Gastroesophageal sphincter (tissue), 4 donors: ENCODE measurements at regions not wholly inside any gene's neighbourhood (a gene's known extent, or its start where the extent isn't known, plus 50 kb on each side); places are given as distances from the start of the nearest gene placed in this dataset.

Experiments used
- ATAC-seq: fragments of 150-250 bp; one replicate; pipeline ENCODE4 v1.9.1; 2016; ENCODE audit warnings: mild to moderate bottlenecking, moderate library complexity
- H3K27ac ChIP-seq, 4 donors: fragments of 200-600 bp; sonication (generic) in 3 of 4; 1 replicate in 3 of 4; 2 replicates in 1 of 4; pipeline ENCODE4 v1.5.1; 2016 to 2019
- H3K27me3 ChIP-seq: fragments of 200-600 bp; sonication (generic); one replicate; pipeline ENCODE4 v1.5.1; 2019
- H3K36me3 ChIP-seq, 2 donors: fragments of 200-600 bp; sonication (generic); one replicate each; pipeline ENCODE4 v1.5.1; 2019; ENCODE audit warnings: control low read depth in 1 of 2
- H3K4me1 ChIP-seq, 3 donors: fragments of 200-600 bp; sonication (generic); 1 replicate in 2 of 3; 2 replicates in 1 of 3; pipeline ENCODE4 v1.5.1; 2016 to 2019; ENCODE audit warnings: control low read depth in 2 of 3
- H3K4me3 ChIP-seq, 2 donors: fragments of 200-600 bp; sonication (generic); one replicate each; pipeline ENCODE4 v1.5.1; 2019; ENCODE audit warnings: mild to moderate bottlenecking in 1 of 2, moderate library complexity in 1 of 2
- H3K9me3 ChIP-seq, 3 donors: fragments of 200-600 bp; sonication (generic); one replicate each; pipeline ENCODE4 v1.5.1; 2017 to 2019; ENCODE audit warnings: control low read depth in 2 of 3
- EP300 ChIP-seq: sonication (generic); formaldehyde crosslinking; IDR thresholded peaks from one replicate; pipeline ENCODE4 v1.6.1; 2017; ENCODE audit warnings: antibody characterized with exemption, mild to moderate bottlenecking
- POLR2A ChIP-seq, 2 donors: fragments of 450-650 bp; IDR thresholded peaks; one replicate each; pipeline ENCODE4 v1.6.1; 2017; ENCODE audit warnings: antibody characterized with exemption in 2 of 2, mild to moderate bottlenecking in 2 of 2, moderate library complexity in 1 of 2
- POLR2AphosphoS5 ChIP-seq: sonication (generic); formaldehyde crosslinking; IDR thresholded peaks from one replicate; pipeline ENCODE4 v1.6.1; 2017; ENCODE audit warnings: antibody characterized with exemption
- WGBS, 2 donors: methylation state at CpG; one replicate each; pipeline ENCODE4 v1.1.5; 2018; ENCODE audit warnings: low coverage in 1 of 2; 5-methylcytosine and 5-hydroxymethylcytosine counted together
- TF ChIP-seq, protein P1 (sequence below), 4 experiments: fragments of 200-600 bp in 2 of 4; fragments of 450-650 bp in 2 of 4; sonication (generic) in 1 of 4; IDR thresholded peaks; one replicate each; pipeline ENCODE4 v1.5.1; 2017 to 2019; ENCODE audit warnings: antibody characterized with exemption in 4 of 4, mild to moderate bottlenecking in 2 of 4, moderate library complexity in 2 of 4

DNA sequence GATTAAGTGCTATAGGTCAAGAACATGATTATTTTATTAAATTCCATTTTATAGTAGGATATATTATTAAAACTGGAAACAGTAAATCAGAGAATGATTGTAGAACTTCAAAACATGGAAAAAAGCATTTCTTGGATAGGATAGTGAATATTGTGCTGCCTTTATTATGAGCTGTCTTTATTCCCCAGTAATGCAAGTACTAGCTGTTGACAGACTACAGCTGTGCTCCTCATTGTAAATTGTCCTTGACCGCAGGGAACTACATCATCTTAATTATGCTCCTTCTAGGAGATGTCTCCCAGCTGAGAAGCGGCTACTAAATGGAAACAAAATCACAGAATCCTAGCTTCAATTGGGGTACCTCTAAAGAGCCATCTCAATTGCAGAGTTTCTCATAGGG, 1457.2 kb upstream of the PCDH7 start:
- 59 to 61% methylated on average over 2 of the region's 2 CpGs for WGBS, 2 donors
- Histone ChIP-seq H3K4me3 (no peak overlapping the region), H3K36me3 (no peaks in the 10 kb centered on the region), H3K27me3 (no peaks in the 10 kb centered on the region), H3K4me1 (no peaks in the 10 kb centered on the region), H3K9me3 (no peaks in the 10 kb centered on the region), H3K27ac (no peak overlapping the region)
- TF ChIP-seq, protein P1, sequence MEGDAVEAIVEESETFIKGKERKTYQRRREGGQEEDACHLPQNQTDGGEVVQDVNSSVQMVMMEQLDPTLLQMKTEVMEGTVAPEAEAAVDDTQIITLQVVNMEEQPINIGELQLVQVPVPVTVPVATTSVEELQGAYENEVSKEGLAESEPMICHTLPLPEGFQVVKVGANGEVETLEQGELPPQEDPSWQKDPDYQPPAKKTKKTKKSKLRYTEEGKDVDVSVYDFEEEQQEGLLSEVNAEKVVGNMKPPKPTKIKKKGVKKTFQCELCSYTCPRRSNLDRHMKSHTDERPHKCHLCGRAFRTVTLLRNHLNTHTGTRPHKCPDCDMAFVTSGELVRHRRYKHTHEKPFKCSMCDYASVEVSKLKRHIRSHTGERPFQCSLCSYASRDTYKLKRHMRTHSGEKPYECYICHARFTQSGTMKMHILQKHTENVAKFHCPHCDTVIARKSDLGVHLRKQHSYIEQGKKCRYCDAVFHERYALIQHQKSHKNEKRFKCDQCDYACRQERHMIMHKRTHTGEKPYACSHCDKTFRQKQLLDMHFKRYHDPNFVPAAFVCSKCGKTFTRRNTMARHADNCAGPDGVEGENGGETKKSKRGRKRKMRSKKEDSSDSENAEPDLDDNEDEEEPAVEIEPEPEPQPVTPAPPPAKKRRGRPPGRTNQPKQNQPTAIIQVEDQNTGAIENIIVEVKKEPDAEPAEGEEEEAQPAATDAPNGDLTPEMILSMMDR (IDR thresholded peaks at IDR 0.05) = no peak
- no peak for TF ChIP-seq EP300
- no peak for TF ChIP-seq POLR2A (IDR thresholded peaks at IDR 0.05)
- TF ChIP-seq POLR2AphosphoS5 = no peak
- ATAC-seq = no peak

DNA sequence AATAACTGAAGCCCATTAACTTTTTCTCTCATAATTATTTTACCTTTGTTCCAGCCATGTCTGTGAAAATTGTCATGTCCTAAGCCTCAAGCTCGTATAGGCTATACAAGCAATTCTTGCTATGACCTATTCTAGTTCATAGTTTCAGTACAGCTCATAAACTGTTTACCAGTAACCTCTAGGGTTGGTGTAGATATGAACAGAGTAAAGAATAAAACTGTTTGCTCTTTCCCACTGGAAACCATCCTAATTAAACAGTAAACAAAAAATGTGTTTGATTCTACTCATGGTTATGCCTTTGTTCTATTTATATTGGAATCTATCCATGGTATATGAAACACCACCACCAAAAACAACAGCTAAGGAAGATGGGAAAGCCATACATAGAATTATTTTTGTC, 1444.0 kb upstream of the PCDH7 start:
- Histone ChIP-seq H3K27ac (no peak overlapping the region), H3K36me3 (no peaks in the 10 kb centered on the region), H3K27me3 (no peaks in the 10 kb centered on the region), H3K4me1 (no peaks in the 10 kb centered on the region), H3K4me3 (no peak overlapping the region), H3K9me3 (no peaks in the 10 kb centered on the region)
- TF ChIP-seq, protein P1 (IDR thresholded peaks at IDR 0.05) = no peak
- TF ChIP-seq POLR2A (IDR thresholded peaks at IDR 0.05) (no peak), POLR2AphosphoS5 (no peak), EP300 (no peak)
- no peak for ATAC-seq
- WGBS, 2 donors = 67 to 88% methylated on average over 1 of the region's 1 CpG

DNA sequence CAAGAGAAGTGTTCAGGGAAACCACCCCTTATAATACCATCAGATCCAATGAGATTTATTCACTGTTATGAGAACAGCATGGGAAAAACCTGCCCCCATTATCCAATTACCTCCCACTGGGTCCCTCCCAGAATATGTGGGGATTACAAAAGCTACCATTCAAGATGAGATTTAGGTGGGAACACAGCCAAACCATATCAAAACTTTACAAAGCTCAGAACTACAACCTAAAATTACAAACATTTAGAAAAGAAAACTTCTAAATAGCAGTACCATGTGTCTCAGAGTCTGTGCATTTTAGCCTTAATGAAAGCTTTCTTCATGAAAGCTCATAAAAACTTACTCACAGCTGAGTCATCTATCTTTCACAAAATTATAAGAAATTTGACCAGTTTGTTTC, 1442.8 kb upstream of the PCDH7 start:
- H3K36me3 ChIP-seq = no peaks in the 10 kb centered on the region
- no peak for ATAC-seq
- TF ChIP-seq POLR2A (IDR thresholded peaks at IDR 0.05) = no peak
- TF ChIP-seq, protein P1 (IDR thresholded peaks at IDR 0.05) = no peak
- TF ChIP-seq EP300 = no peak
- no peak for TF ChIP-seq POLR2AphosphoS5

DNA sequence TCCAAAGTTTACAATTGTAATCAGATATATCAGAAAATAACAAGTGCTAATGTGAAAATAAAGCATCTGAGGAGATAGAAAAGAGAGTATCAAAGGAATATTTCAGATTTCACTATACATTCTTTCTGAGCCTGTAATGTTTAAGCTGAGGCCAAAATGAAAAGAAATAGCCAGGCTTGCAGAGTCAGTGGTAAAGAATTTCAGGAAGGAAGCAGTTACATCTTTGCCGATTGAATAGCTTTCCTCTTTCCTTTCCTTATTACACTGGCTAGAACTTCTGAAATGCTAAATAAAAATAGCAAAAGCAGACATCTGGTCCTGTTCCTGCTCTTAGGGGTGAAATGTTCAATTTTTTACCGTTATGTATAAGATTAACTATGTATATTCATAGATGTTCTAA, 1441.6 kb upstream of the PCDH7 start:
- Histone ChIP-seq H3K36me3 (no peaks in the 10 kb centered on the region), H3K27ac (no peak overlapping the region), H3K4me1 (no peaks in the 10 kb centered on the region), H3K9me3 (no peaks in the 10 kb centered on the region), H3K27me3 (no peaks in the 10 kb centered on the region), H3K4me3 (no peak overlapping the region)
- no peak for ATAC-seq
- TF ChIP-seq EP300 = no peak
- TF ChIP-seq POLR2A (IDR thresholded peaks at IDR 0.05) = no peak
- no peak for TF ChIP-seq POLR2AphosphoS5
- TF ChIP-seq, protein P1 (IDR thresholded peaks at IDR 0.05) = no peak
- WGBS, 2 donors = 5 to 13% methylated on average over 2 of the region's 2 CpGs

More for the DNA sequence above, 1442.8 kb upstream of the PCDH7 start:
- H3K9me3 ChIP-seq = no peaks in the 10 kb centered on the region
- H3K27me3 ChIP-seq = no peaks in the 10 kb centered on the region
- H3K4me3 ChIP-seq = no peak overlapping the region
- H3K27ac ChIP-seq = no peak overlapping the region
- no peaks in the 10 kb centered on the region for H3K4me1 ChIP-seq

DNA sequence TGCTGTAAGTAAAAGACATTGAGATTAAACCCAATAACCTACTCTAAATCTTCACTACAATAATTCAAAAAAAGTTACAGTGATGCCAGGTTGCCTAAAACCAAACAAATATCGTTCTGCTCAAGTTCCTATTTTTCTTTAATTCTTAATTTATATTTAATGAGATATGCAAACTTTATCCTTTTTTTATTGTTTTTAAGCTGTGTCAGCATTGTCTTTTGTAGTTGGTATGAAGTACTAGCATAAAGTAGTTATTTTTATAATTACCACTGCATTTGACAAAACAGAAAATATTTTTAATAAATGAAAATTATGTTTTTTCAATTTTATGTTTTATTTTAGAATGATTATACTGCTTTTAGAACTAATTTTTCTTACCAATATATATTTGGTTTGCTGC, 1431.1 kb upstream of the PCDH7 start:
- 73 to 82% methylated on average over 1 of the region's 1 CpG for WGBS, 2 donors
- H3K9me3 ChIP-seq = no peaks in the 10 kb centered on the region

DNA sequence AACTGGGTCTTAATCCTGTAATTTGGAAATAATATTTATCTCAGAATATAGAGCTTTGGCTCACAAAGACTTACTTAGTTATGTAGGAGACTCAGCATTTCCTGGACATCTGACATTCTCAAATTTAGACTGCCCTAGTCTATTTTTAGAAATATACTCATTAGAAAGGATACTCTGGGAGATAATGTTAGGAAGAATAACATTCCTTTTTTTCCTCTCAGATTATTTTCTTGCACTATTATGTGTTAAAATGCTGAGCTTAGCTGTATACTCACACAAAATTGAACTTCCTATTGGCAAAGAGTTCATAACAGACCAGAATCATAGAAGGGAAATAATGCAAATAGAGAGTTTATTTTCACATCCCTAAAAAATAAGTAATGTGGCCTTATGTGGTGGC, 1424.9 kb upstream of the PCDH7 start:
- Histone ChIP-seq H3K4me1 (no peaks in the 10 kb centered on the region), H3K27me3 (no peaks in the 10 kb centered on the region), H3K27ac (no peak overlapping the region), H3K4me3 (no peak overlapping the region), H3K9me3 (no peaks in the 10 kb centered on the region), H3K36me3 (no peaks in the 10 kb centered on the region)
- TF ChIP-seq, protein P1 (IDR thresholded peaks at IDR 0.05) = no peak
- no peak for TF ChIP-seq POLR2AphosphoS5
- no peak for ATAC-seq

More for the DNA sequence above, 1431.1 kb upstream of the PCDH7 start:
- no peak overlapping the region for H3K4me3 ChIP-seq
- H3K4me1 ChIP-seq = no peaks in the 10 kb centered on the region
- TF ChIP-seq EP300 = no peak
- no peaks in the 10 kb centered on the region for H3K27me3 ChIP-seq
- H3K27ac ChIP-seq = no peak overlapping the region
- H3K36me3 ChIP-seq = no peaks in the 10 kb centered on the region
- ATAC-seq = no peak
